ENCODE measurements at regions not wholly inside any gene's neighbourhood (a gene's known extent, or its start where the extent isn't known, plus 50 kb on each side); places are given as distances from the start of the nearest gene placed in this dataset.
"Not testable (repeated sequence)": the region's sequence is repeated elsewhere in the genome, so short reads cannot be mapped to it uniquely, and the experiment has no call there.

GRCh38 chr13:44698066-44698465 is 121.9 kb upstream of the TSC22D1 start:
- no peak for DNase-seq

DNA sequence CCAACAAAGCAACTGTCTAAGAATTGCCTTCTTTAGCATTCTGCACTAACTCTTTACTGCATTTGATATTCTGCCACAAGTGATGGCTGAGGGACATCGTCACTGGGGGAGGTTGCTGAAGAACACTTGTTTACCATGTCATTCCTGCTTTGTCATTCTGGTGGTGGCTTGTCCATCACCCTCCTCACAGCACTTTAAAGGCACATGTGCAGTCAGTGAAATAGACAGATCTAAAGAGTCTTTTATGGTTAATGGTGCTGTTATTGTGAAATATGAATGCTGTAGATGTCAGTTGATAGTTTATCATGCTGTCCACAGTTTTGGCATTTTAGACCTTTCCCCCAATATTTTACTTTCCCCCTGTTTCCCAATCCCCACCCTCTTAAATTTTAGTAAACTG is 120.9 kb upstream of the TSC22D1 start:
- DNase-seq: no peak

GRCh38 chr13:44695520-44695919 is 119.4 kb upstream of the TSC22D1 start:
- DNase-seq: no peak

DNA sequence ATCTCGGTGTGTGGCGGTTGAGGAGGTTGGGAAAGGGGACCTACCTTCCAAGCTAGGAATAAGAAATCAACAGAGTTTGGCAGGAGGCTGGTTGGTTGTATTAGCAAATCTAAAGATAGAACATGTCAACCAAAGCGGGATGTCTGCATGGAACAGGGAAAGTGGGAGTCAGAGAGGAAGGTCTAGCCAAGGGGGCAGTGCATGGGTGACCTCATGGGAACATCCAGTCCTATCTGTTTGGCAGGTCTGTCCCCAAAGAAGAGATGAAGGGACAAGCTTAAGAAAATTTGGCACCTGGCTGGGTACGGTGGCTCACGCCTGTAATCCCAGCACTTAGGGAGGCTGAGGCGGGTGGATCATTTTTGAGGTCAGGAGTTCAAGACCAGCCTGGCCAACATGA is 118.7 kb upstream of the TSC22D1 start:
- no peak for DNase-seq

- DNase-seq: no peak
These were observed 118.2 kb upstream of the TSC22D1 start for GRCh38 chr13:44694291-44694690.

DNA sequence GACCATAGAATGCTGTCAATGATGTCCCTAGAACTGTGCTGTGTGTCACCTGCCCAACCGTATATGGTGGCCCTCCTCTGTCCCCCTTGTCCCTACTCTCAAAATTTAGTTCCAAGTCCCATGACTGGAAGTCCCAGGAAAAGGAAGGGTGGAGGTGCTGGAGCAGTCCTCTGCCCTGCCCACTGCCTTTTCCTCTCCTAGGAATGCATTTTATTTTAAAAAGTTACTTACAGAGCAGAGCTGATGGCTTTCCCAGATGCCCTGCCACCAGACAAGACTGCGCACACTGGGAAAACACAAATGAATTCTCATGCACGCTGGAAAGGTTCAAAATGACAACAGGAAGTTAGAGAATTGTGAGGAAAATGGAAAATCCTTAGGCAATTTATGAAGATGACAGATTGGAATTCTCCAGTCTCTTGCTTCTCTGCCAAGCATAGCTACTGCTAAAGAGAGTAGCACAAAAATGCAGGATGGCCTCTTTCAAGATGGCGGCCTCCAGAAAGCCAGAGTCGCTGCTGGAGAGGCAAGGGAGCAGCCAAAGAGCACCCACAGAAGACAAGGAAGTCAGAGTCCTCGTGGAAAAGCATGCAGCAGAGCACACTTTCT is 117.1 kb upstream of the TSC22D1 start:
- DNase-seq: no peak

DNA sequence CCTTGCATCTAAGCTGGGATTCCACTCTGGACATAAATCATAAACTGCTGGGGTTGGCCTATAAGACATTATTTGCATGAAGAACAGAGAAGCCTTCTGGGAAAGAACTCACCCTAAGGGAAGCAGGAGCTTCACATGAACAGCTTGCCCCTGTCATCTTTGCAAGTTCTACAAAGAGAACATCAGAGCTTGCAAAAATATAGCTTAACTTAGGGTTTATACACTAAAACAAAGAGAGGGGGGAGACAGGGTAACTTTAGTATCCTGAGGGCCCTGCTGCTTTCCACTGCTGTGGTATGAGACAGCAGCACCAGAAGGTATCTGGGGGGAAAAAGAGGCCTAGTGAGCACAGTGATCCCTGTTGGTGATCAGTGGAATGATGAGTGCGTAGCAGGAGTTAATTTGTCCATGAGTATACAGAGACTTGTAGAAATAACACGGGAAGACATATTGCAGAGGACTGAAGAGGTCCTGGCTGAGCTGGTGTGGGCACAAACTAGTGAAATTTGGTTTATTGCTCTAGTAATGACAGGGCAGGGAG is 116.1 kb upstream of the TSC22D1 start:
- DNase-seq: no peak

DNA sequence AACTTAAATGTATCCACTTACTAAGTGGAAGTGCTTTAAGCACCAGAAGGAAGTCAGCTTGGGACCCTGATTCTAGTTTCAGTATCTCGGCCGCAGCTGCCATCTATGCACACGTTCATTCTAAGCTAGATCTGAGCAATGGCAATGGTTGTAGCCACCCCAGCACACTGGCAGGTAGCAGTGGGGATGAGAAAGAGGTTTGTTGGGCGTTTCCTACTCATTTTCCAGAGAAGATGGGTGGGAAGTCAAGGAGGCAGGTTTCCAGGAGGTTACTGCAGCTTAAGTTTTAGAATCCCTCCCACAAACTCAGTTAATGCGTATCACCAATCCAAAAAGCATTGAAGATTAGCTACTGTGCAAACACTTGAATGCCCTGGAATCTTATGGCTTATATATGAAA is 114.2 kb upstream of the TSC22D1 start:
- DNase-seq: no peak

DNA sequence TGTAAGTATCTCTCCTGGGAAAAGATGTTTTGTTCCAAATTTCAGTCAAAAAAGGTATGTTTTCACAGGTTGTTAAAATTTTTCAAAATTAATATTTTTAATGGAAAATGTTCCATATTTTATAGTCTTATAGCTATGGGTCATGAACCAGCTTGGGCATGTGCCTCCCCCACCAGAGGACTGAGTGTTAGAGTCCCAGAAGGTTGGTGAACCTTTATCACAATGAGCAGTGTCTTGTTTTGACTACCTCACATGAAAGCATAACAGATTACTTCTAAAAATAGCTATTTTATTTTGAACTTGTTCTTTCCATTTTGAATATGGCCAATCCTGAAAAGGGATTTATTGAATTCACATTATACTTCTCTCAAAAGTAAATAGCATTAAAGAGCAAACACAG is 112.5 kb upstream of the TSC22D1 start:
- DNase-seq: no peak

- DNase-seq: no peak
These were observed 110.4 kb upstream of the TSC22D1 start for GRCh38 chr13:44686531-44686934.

GRCh38 chr13:44685641-44686040 is 109.5 kb upstream of the TSC22D1 start:
- no peak for DNase-seq

GRCh38 chr13:44682416-44682815 is 106.3 kb upstream of the TSC22D1 start:
- not testable (repeated sequence) for DNase-seq

- no peak for DNase-seq
These were observed 104.7 kb upstream of the TSC22D1 start for GRCh38 chr13:44680746-44681355.

DNA sequence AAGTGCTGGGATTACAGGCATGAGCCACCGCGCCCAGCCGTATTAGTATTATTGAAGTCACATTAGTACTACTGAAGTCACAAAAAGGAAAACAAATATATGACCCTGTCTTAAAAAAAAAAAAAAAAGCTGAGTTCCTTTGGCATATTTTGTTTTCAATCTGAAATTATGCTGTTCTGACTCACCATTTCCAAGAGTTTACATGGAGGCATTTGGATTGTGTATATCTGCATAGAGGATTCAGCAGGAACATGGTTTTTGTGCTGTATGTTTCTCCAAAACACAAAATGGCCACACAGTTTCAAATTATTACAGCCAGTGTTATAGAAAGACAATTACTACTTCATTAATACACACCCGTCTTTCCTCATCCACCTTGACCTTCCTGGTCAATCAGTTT is 103.5 kb upstream of the TSC22D1 start:
- no peak for DNase-seq

DNA sequence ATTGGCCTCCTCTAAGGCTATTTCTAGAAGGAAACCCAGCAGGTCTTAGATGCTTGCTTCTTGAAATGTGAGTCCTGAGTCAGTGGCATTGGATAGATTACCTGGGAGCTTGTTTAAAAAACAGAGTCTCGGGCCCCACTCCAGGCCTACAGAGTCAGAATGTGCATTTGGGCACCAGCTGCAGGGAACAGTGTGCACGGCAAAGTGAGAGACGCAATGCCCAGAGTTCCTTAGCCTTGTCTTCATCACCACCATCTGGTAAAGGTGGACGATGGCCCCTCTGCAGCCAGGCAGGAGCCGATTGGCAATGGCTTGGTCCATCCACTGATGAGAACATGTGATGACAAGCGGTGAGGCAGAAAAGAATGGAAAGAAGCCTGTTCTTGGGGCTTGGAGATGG is 102.1 kb upstream of the TSC22D1 start:
- no peak for DNase-seq

- no peak for DNase-seq
These were observed 100.4 kb upstream of the TSC22D1 start for GRCh38 chr13:44676534-44676933.

DNA sequence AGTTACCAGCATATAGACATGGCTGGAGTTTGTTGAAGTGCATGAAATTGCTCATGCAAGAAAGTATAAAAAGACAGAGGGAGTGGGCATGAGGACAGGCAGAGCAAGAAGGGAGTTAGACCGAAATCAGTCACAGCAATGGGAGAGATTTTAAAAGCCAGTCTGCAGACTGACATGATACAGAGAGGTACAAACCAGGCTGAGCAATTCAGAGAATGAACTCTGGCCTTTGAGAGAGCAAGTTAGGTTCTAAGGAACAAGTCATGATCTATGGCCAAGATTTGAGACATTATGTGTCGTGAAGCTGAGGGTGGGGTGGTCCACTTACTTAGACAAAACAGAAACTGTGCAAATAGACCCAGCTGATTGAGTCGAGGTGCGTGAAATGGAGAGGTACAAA is 93.4 kb upstream of the TSC22D1 start:
- DNase-seq: no peak

DNA sequence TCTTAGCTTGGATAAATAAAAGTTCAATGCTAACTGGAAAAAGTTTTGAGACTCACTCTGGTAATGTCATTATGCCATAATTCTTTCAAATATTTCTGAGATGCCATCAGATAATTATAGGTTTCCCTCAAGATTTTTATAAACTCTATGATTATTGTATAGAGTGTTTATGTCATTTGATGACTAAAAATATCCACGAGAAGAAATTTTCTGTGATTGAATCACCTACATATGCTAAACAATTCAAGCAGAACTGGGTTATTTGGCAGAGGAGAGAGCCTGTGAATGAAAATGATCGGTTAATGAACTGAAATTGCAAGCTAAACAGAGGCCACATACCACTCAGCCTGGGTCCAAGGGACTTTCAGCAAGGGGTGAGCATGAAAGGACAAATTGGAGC is 92.6 kb upstream of the TSC22D1 start:
- no peak for DNase-seq

GRCh38 chr13:44667943-44668342 is 91.8 kb upstream of the TSC22D1 start:
- no peak for DNase-seq

DNA sequence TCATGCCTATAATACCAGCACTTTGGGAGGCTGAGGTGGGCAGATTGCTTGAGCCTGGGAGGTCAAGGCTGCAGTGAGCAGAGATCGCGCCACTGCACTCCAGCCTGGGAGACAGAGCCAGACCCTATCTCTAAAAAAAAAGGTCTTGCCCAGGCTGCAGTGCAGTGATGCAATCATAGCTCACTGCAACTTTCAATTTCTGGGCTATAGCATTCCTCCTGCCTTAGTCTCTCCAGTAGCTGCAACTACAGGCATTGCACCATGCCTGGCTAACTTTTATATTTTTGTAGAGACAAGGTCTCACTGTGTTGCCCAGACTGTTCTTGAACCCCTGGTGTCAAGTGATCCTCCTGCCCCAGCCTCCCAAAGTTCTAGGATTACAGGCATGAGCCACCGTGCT is 90.4 kb upstream of the TSC22D1 start:
- not testable (repeated sequence) for DNase-seq

GRCh38 chr13:44664308-44664707 is 88.2 kb upstream of the TSC22D1 start:
- no peak for DNase-seq

DNA sequence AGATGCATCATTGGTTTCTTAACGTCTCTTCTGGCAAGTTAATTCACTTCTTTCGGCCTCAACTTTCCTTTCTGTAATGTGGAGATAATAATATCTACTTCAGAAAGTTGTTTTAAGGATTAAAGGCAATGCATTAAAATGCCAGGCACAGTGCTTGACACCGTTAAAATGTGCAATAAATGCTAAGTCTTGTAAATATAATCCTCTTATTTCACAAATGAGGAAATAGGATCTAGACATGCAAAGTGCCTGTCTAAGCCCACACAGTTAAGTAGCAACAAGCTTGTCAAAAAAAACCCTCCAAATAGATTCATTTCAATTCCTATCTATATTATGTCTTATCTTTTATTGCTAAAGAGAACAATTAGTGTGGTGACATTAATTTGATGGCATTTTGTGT is 86.4 kb upstream of the TSC22D1 start:
- DNase-seq: no peak

GRCh38 chr13:44661936-44662335 is 85.8 kb upstream of the TSC22D1 start:
- DNase-seq: no peak

- no peak for DNase-seq
These were observed 83.9 kb upstream of the TSC22D1 start for GRCh38 chr13:44660050-44660449.

Measured in stimulated activated CD4-positive, alpha-beta T cell treated with anti-CD3 and anti-CD28 coated beads, Interleukin-1b, Interleukin-23, amount 100 ng/mL, for 48 hours (primary cell).